ENCODE measurements at regions not wholly inside any gene's neighbourhood (a gene's known extent, or its start where the extent isn't known, plus 50 kb on each side); places are given as distances from the start of the nearest gene placed in this dataset.

- WGBS (ENCODE audit: low lambda C conversion rate), result 14% methylated on average over 1 of the region's 1 CpG
- CTCF ChIA-PET, result interaction anchor here (0.6 to 1.6 kb wide), 3 partner anchors 10 to 897 kb away, joined by 3 to 6 read pairs (median 3); no protein-coding TSS in a partner anchor
Measured at GRCh38 chr10:117480097-117480496, 62.4 kb upstream of the EMX2 start.

More at GRCh38 chr10:117480097-117480496, 62.4 kb upstream of the EMX2 start:
- Histone ChIP-seq H3K27ac (ENCODE audit: low read depth in 2 of 2, low read length in 1 of 2) (no peak overlapping the region), H3K9ac (no peak overlapping the region), H3K4me2 (no peak overlapping the region), H4K20me1 (ENCODE audit: insufficient read depth) (no peaks in the 10 kb centered on the region), H3K9me3 (no peaks in the 10 kb centered on the region), H3F3A (replicated peaks; ENCODE audit: insufficient read depth) (no peaks in the 10 kb centered on the region), H3K4me1 (ENCODE audit: control insufficient read depth in 1 of 2, insufficient read depth in 2 of 2, low read depth in 1 of 2, low read length in 1 of 2) (no peaks in the 10 kb centered on the region; a peak in 1 of 4 replicates), H3K36me3 (replicated peaks in 1 of 2; ENCODE audit: control insufficient read depth in 1 of 2, insufficient read depth in 2 of 2, low read length in 1 of 2) (no peaks in the 10 kb centered on the region), H3K27me3 (ENCODE audit: insufficient read depth) (no peaks in the 10 kb centered on the region), H3K4me3 (ENCODE audit: low read depth in 2 of 2, low read length in 1 of 2) (no peak overlapping the region), H3K9me2 (no peaks in the 10 kb centered on the region), H2AFZ (ENCODE audit: low read depth) (no peak overlapping the region), H3K79me2 (ENCODE audit: insufficient read depth) (no peaks in the 10 kb centered on the region)
- DNase-seq, result no peak
- no peak for TF ChIP-seq RXRA (IDR thresholded peaks at IDR 0.05; ENCODE audit: borderline replicate concordance, low read depth)
- no peak for TF ChIP-seq GABPA (IDR thresholded peaks at IDR 0.05; ENCODE audit: low read depth)
- TF ChIP-seq NFIC (IDR thresholded peaks at IDR 0.05; ENCODE audit: borderline replicate concordance), result no peak
- TF ChIP-seq RFX5 (IDR thresholded peaks at IDR 0.05; ENCODE audit: low read length), result no peak
- no peak for TF ChIP-seq REST (IDR thresholded peaks at IDR 0.05; ENCODE audit: low read depth, low read length)
- no peak for TF ChIP-seq NRF1 (IDR thresholded peaks at IDR 0.05; ENCODE audit: low read depth, low read length)
- no peak for TF ChIP-seq TEAD4 (IDR thresholded peaks at IDR 0.05; ENCODE audit: borderline replicate concordance, insufficient read depth)
- TF ChIP-seq CTCF (IDR thresholded peaks at IDR 0.05), result no peak
- no peak for TF ChIP-seq JUND (IDR thresholded peaks at IDR 0.05)
- TF ChIP-seq CHD2 (IDR thresholded peaks at IDR 0.05; ENCODE audit: low read length, partially characterized antibody), result no peak
- TF ChIP-seq, protein P1, sequence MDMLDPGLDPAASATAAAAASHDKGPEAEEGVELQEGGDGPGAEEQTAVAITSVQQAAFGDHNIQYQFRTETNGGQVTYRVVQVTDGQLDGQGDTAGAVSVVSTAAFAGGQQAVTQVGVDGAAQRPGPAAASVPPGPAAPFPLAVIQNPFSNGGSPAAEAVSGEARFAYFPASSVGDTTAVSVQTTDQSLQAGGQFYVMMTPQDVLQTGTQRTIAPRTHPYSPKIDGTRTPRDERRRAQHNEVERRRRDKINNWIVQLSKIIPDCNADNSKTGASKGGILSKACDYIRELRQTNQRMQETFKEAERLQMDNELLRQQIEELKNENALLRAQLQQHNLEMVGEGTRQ (IDR thresholded peaks at IDR 0.05; ENCODE audit: borderline replicate concordance, low read depth, low read length), result no peak
- TF ChIP-seq POLR2AphosphoS5 (IDR thresholded peaks at IDR 0.05; ENCODE audit: low read depth, low read length), result no peak
- TF ChIP-seq, protein P2, sequence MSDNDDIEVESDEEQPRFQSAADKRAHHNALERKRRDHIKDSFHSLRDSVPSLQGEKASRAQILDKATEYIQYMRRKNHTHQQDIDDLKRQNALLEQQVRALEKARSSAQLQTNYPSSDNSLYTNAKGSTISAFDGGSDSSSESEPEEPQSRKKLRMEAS (IDR thresholded peaks at IDR 0.05; ENCODE audit: low read depth), result no peak
- TF ChIP-seq TCF12 (IDR thresholded peaks at IDR 0.05), result no peak
- POLR2A ChIA-PET, result no interaction called here

Data from SK-N-SH (cell line).